HepG2 (cell line): ENCODE measurements at regions not wholly inside any gene's neighbourhood (a gene's known extent, or its start where the extent isn't known, plus 50 kb on each side); places are given as distances from the start of the nearest gene placed in this dataset.

ENCODE experiments used
- ATAC-seq: fragments of 200-7000 bp; cut with Tn5 transposase; 3 replicates; pipeline ENCODE4 v1.9.1; 2020; ENCODE audit warnings: mild to moderate bottlenecking, moderate library complexity
- BruUV-seq: library from RNA; stranded (reverse); fragments of 400-500 nt; replicated peaks from 2 replicates; lab custom pipeline; 2021; lab: Mats Ljungman, UMichigan
- CTCF ChIA-PET: fragments of 300-600 bp; formaldehyde crosslinking; extraction: SDS; loops from one replicate; lab custom pipeline; 2021; ENCODE audit warnings: low total read pairs, inconsistent platforms, low intra/inter-chr PET ratio; lab: Yijun Ruan, JAX
- POLR2A ChIA-PET: fragments of 350-600 bp; sonication (Branson Sonifier 250); formaldehyde crosslinking; loops from one replicate; lab custom pipeline; 2020; ENCODE audit warnings: antibody characterized with exemption, inconsistent platforms; lab: Yijun Ruan, JAX
- DNase-seq: peaks from one replicate; pipeline ENCODE4 v3.0.0-alpha.2; 2015; ENCODE audit warnings: low spot score
- FAIRE-seq: peaks from 3 replicates; lab custom pipeline; 2011; peaks lifted over from hg19 to GRCh38; lab: Jason Lieb, UNC
- H2AFZ ChIP-seq: one replicate; pipeline ENCODE4 v1.6.1; 2011; ENCODE audit warnings: low read length, inconsistent platforms
- H3K27ac ChIP-seq: fragments of 300-600 bp; 3 replicates; pipeline ENCODE4 v1.8.0; 2011; ENCODE audit warnings: mixed run types, mild to moderate bottlenecking, mixed read lengths, low read length, inconsistent platforms; ENCODE audit not compliant: insufficient read depth; ENCODE audit errors: extremely low read length
- H3K27me3 ChIP-seq, 2 experiments: fragments of 200-600 bp in 1 of 2; 2 replicates in 1 of 2; 3 replicates in 1 of 2; pipeline versions ENCODE4 v1.6.0 to v1.8.0; 2011; ENCODE audit warnings: low read length in 2 of 2, mild to moderate bottlenecking in 2 of 2, moderate library complexity in 2 of 2, inconsistent platforms in 1 of 2; ENCODE audit not compliant: insufficient read depth in 2 of 2, control insufficient read depth in 1 of 2
- H3K36me3 ChIP-seq, 2 experiments: fragments of 200-600 bp in 1 of 2; replicated peaks in 1 of 2; 2 replicates in 1 of 2; 3 replicates in 1 of 2; pipeline versions ENCODE4 v1.5.1 to v1.8.0; 2011; ENCODE audit warnings: low read length in 2 of 2, inconsistent platforms in 1 of 2; ENCODE audit not compliant: insufficient read depth in 2 of 2, control insufficient read depth in 1 of 2
- H3K4me1 ChIP-seq: 2 replicates; pipeline ENCODE4 v1.5.1; 2012; ENCODE audit warnings: low read length, inconsistent platforms; ENCODE audit not compliant: insufficient read depth
- H3K4me2 ChIP-seq: 2 replicates; pipeline ENCODE4 v1.6.0; 2011; ENCODE audit warnings: low read depth, low read length, inconsistent platforms
- H3K4me3 ChIP-seq, 3 experiments: fragments of 200-600 bp in 1 of 3; sonication (generic), shearing (Covaris generic) in 1 of 3; replicated peaks in 1 of 3; 2 replicates each; pipeline ENCODE4 v1.5.1; 2011 to 2016; ENCODE audit warnings: low read length in 3 of 3, inconsistent platforms in 2 of 3, low read depth in 2 of 3, mild to moderate bottlenecking in 2 of 3, control low read depth in 1 of 3, mixed read lengths in 1 of 3; ENCODE audit not compliant: insufficient read depth in 1 of 3
- H3K79me2 ChIP-seq: one replicate; pipeline ENCODE4 v1.6.1; 2011; ENCODE audit warnings: low read length, inconsistent platforms; ENCODE audit not compliant: insufficient read depth
- H3K9ac ChIP-seq: 2 replicates; pipeline ENCODE4 v1.6.0; 2011; ENCODE audit warnings: mild to moderate bottlenecking, low read depth, low read length, inconsistent platforms; ENCODE audit not compliant: insufficient read depth
- H3K9me3 ChIP-seq: 2 replicates; pipeline ENCODE4 v1.5.1; 2012; ENCODE audit warnings: mild to moderate bottlenecking, low read length
- H4K20me1 ChIP-seq: 2 replicates; pipeline ENCODE4 v1.6.0; 2011; ENCODE audit warnings: inconsistent platforms, mild to moderate bottlenecking, low read length, moderate library complexity; ENCODE audit not compliant: insufficient read depth
- MEF2D ChIP-seq: sonication (generic); formaldehyde crosslinking; IDR thresholded peaks from 2 replicates; pipeline ENCODE4 v1.5.1; 2020; ENCODE audit warnings: mild to moderate bottlenecking, missing genetic modification reagents
- NFKB2 ChIP-seq: sonication (generic); formaldehyde crosslinking; IDR thresholded peaks from 2 replicates; pipeline ENCODE4 v1.4.0; 2020; ENCODE audit warnings: missing genetic modification reagents, borderline replicate concordance
- TSC22D2 ChIP-seq: sonication (generic); formaldehyde crosslinking; IDR thresholded peaks from 2 replicates; pipeline ENCODE4 v1.5.1; 2020; ENCODE audit warnings: missing genetic modification reagents, mild to moderate bottlenecking, borderline replicate concordance
- ZNF30 ChIP-seq: sonication (generic); formaldehyde crosslinking; IDR thresholded peaks from 2 replicates; pipeline ENCODE4 v1.5.0; 2020; ENCODE audit warnings: mild to moderate bottlenecking, missing genetic modification reagents
- ZNF431 ChIP-seq: sonication (generic); formaldehyde crosslinking; IDR thresholded peaks from 2 replicates; pipeline ENCODE4 v1.9.0; 2022; ENCODE audit warnings: missing genetic modification reagents, low read depth, mild to moderate bottlenecking, borderline replicate concordance
- in situ Hi-C: cut with HindIII; loops from 2 replicates; pipeline ENCODE4 v1.10.0; 2017; ENCODE audit warnings: low pct_unique_long_range_greater_than_20kb; ENCODE audit not compliant: extremely low pct_ligation_motif_present
- intact Hi-C: fragments of 100-400 bp; cut with micrococcal nuclease; formaldehyde crosslinking; loops from one replicate; pipeline ENCODE4 v1.10.0; 2022; ENCODE audit not compliant: unreplicated experiment
- TF ChIP-seq, protein P1 (sequence below): sonication (generic); formaldehyde crosslinking; IDR thresholded peaks from 2 replicates; pipeline ENCODE4 v1.9.0; 2021; ENCODE audit warnings: mild to moderate bottlenecking, missing genetic modification reagents

DNA sequence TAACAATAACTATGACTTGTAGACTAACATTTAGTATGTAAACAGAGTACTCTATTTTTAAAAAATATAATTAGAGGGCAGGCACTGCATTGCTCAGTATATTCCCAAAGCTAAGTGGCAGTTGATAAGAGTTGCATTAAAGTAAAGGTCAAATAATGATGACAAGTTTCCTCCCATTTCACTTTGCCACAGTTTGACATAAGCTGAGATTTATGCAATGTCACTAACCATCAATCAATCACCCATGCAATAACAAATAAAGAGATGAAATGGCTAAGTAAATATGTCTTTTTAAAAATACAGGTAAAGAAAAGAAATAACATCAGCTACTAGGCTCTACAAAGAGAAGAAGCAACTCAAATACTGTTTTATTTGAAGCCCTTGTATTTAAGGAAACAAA, 673.4 kb downstream of the PCDH18 start:
- H3K4me2 ChIP-seq: no peak overlapping the region
- H3K4me1 ChIP-seq: no peaks in the 10 kb centered on the region
- BruUV-seq: no TSS peak
- H3K4me3 ChIP-seq: no peak overlapping the region
- H3K27me3 ChIP-seq: no peaks in the 10 kb centered on the region
- no peaks in the 10 kb centered on the region for H3K79me2 ChIP-seq
- H3K9me3 ChIP-seq: no peaks in the 10 kb centered on the region
- H3K36me3 ChIP-seq: no peaks in the 10 kb centered on the region
- in situ Hi-C loops (no loop called here), intact Hi-C loops (no loop called here)
- TF ChIP-seq NFKB2 (CRISPR knock-in tag): no peak
- TF ChIP-seq, protein P1, sequence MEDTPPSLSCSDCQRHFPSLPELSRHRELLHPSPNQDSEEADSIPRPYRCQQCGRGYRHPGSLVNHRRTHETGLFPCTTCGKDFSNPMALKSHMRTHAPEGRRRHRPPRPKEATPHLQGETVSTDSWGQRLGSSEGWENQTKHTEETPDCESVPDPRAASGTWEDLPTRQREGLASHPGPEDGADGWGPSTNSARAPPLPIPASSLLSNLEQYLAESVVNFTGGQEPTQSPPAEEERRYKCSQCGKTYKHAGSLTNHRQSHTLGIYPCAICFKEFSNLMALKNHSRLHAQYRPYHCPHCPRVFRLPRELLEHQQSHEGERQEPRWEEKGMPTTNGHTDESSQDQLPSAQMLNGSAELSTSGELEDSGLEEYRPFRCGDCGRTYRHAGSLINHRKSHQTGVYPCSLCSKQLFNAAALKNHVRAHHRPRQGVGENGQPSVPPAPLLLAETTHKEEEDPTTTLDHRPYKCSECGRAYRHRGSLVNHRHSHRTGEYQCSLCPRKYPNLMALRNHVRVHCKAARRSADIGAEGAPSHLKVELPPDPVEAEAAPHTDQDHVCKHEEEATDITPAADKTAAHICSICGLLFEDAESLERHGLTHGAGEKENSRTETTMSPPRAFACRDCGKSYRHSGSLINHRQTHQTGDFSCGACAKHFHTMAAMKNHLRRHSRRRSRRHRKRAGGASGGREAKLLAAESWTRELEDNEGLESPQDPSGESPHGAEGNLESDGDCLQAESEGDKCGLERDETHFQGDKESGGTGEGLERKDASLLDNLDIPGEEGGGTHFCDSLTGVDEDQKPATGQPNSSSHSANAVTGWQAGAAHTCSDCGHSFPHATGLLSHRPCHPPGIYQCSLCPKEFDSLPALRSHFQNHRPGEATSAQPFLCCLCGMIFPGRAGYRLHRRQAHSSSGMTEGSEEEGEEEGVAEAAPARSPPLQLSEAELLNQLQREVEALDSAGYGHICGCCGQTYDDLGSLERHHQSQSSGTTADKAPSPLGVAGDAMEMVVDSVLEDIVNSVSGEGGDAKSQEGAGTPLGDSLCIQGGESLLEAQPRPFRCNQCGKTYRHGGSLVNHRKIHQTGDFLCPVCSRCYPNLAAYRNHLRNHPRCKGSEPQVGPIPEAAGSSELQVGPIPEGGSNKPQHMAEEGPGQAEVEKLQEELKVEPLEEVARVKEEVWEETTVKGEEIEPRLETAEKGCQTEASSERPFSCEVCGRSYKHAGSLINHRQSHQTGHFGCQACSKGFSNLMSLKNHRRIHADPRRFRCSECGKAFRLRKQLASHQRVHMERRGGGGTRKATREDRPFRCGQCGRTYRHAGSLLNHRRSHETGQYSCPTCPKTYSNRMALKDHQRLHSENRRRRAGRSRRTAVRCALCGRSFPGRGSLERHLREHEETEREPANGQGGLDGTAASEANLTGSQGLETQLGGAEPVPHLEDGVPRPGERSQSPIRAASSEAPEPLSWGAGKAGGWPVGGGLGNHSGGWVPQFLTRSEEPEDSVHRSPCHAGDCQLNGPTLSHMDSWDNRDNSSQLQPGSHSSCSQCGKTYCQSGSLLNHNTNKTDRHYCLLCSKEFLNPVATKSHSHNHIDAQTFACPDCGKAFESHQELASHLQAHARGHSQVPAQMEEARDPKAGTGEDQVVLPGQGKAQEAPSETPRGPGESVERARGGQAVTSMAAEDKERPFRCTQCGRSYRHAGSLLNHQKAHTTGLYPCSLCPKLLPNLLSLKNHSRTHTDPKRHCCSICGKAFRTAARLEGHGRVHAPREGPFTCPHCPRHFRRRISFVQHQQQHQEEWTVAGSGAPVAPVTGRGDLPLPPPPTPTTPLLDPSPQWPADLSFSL: no peak
- no peak for TF ChIP-seq ZNF30 (CRISPR knock-in tag)
- no peak for TF ChIP-seq ZNF431 (CRISPR knock-in tag)
- TF ChIP-seq MEF2D: no peak
- TF ChIP-seq TSC22D2 (CRISPR knock-in tag): no peak
- H3K9ac ChIP-seq: no peak overlapping the region
- FAIRE-seq: no peak
- no peak overlapping the region for H2AFZ ChIP-seq
- ChIA-PET POLR2A (no interaction called here), CTCF (no interaction called here)
- no peak overlapping the region for H3K27ac ChIP-seq
- DNase-seq: no peak
- no peaks in the 10 kb centered on the region for H4K20me1 ChIP-seq
- ATAC-seq: no peak
